IPS-18c (cell line): ENCODE measurements at regions not wholly inside any gene's neighbourhood (a gene's known extent, or its start where the extent isn't known, plus 50 kb on each side); places are given as distances from the start of the nearest gene placed in this dataset.

Source experiments
- H3K4me3 ChIP-seq: 2 replicates; pipeline ENCODE4 v1.7.0; 2013; ENCODE audit warnings: low read depth, mild to moderate bottlenecking, low read length, moderate library complexity; ENCODE audit not compliant: insufficient read depth
- H3K9me3 ChIP-seq: one replicate; pipeline ENCODE4 v1.6.1; 2013; ENCODE audit warnings: mild to moderate bottlenecking, low read length, moderate library complexity; ENCODE audit not compliant: control insufficient read depth, insufficient read depth

- Histone ChIP-seq H3K9me3 (no peaks in the 10 kb centered on the region), H3K4me3 (no peak overlapping the region)
Measured at GRCh38 chr2:58650781-58651180, 409.7 kb upstream of the FANCL start.

- Histone ChIP-seq H3K4me3 (no peak overlapping the region), H3K9me3 (no peaks in the 10 kb centered on the region)
Measured at GRCh38 chr2:58649756-58650155, 408.6 kb upstream of the FANCL start.

DNA sequence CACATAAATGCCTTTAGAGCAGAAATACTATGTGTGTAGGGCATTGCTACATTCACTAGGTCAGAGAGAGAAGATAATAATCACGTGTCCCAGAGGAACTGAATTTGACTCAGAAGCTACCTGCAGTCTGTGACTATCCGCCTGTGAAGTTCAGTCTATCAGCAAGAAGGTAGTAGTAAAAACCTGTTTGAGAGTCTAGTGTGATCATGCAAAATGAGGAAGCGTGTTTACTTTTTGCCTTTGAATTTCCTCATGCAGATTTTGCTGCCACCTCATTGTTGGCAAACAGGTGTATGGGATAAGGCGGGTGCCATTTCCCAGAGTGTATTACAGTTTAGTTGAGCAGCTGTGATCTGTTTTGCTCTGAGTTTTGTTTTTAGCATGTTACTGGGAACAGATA lies 403.9 kb upstream of the FANCL start:
- Histone ChIP-seq H3K4me3 (no peak overlapping the region), H3K9me3 (no peaks in the 10 kb centered on the region)

GRCh38 chr2:58644451-58644850 lies 403.3 kb upstream of the FANCL start:
- Histone ChIP-seq H3K9me3 (no peaks in the 10 kb centered on the region), H3K4me3 (no peak overlapping the region)

DNA sequence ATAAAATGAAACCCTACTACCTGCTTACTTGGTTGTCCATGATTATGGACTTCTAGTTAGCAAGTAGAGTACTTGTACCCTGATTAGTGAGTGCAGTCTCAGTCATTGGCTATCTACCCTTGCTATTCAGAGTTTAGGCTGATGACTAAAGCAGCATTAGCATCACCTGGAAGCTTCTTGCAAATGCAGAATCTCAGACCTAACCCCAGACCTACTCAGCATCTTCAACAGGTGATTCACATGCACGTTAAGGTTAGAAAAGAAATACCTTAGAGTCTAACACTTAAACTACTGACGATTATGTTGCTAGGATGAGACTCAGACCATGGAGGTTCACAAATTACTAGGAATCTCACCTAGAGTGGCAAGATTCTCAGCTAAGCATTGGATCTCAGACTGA lies 399.9 kb upstream of the FANCL start:
- no peaks in the 10 kb centered on the region for H3K9me3 ChIP-seq
- H3K4me3 ChIP-seq: no peak overlapping the region

DNA sequence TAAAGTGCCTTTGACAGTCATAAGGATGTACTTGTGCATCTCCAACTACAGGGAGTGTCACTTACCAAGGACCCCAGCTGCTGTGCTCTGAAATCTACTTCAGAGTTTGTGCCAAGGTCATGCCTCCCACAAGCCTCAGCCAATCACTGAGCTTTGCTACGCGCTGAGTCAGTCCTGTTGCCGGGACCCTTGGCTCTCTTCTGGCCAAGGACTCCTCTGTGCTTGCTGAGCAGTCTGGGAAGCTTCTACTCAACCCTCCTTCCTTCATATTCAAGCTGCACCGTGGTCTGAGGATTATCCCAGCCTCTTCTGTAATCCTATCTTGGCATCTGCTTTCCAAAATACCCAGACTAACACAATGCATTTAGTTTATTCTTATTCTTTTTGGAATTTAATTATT lies 398.9 kb upstream of the FANCL start:
- no peak overlapping the region for H3K4me3 ChIP-seq
- no peaks in the 10 kb centered on the region for H3K9me3 ChIP-seq

GRCh38 chr2:58638256-58638805 lies 397.2 kb upstream of the FANCL start:
- Histone ChIP-seq H3K4me3 (no peak overlapping the region), H3K9me3 (no peaks in the 10 kb centered on the region)

DNA sequence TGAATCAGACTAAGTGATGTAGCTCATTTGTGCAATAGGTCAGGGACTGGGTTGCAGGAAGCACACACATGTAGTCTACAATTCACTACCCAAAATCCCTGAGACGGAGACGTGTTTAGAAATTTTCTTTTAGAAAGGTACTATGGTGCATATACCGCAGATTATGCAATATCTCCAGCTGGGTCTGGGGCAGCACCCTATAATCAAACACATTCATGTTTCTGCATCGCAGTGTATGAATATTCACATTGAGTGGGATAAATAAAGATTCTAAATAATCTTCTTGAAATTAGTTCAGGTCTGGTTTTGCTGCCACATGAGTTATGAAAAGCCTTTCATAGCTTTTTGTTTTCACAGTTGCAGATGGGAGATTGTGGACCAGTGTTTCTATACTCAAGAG lies 395.7 kb upstream of the FANCL start:
- Histone ChIP-seq H3K4me3 (no peak overlapping the region), H3K9me3 (no peaks in the 10 kb centered on the region)

- no peaks in the 10 kb centered on the region for H3K9me3 ChIP-seq
- no peak overlapping the region for H3K4me3 ChIP-seq
Measured at GRCh38 chr2:58635801-58636375, 394.8 kb upstream of the FANCL start.

GRCh38 chr2:58634653-58635370 lies 393.7 kb upstream of the FANCL start:
- Histone ChIP-seq H3K9me3 (no peaks in the 10 kb centered on the region), H3K4me3 (no peak overlapping the region)

DNA sequence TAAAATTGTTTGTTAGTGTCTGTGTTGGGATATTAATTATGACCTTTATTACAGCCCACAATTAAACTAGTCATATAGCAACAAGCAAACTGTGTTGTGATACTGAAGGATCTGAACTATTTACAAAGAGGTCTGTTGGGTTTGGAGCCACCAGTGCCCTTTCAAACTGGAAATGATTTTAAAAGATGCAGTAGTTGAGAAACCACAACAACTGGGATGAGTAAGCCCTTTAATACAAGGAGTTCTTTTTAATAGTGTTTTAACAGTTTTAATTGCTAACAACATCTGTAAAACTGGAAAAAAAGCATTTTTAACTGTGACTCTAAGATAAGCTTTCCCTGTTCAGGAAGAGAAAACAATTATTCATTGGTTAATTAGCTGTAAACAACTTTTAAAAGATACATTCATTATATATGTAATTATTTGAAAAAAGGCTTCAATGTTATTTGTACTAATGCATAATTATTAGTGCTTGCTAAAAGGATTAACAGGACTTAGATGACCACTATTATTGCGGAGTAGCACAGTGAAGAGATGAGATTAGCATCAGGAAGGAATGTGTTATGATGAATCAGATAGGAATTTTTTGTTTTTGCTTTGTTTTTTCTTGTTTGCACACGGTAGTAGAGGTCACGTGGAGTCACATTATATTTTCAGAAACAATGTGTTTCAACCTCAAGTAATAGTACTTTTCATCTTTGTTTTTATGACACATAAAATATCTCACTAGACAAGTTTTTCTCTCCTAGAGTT lies 392.7 kb upstream of the FANCL start:
- no peak overlapping the region for H3K4me3 ChIP-seq
- H3K9me3 ChIP-seq: no peaks in the 10 kb centered on the region

DNA sequence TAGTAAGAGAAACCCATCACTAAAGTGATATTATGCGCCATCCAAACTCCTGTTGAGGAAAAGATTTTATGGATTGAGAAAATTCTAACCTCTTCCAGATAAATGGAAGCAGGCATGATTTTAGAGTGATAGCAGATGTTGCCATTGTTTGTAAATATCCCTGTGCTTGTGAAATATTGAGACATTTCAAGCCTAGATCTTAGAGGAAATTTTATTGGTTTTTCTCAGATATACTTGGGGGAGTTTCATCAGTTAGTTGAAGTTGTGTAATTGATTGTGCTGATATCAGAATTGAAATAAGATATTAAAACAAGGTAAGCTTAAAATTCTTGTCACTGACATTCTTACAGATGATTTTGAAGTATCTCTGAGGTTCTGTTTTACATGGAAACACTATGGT lies 390.9 kb upstream of the FANCL start:
- no peak overlapping the region for H3K4me3 ChIP-seq
- H3K9me3 ChIP-seq: no peaks in the 10 kb centered on the region

GRCh38 chr2:58629545-58630119 lies 388.5 kb upstream of the FANCL start:
- Histone ChIP-seq H3K4me3 (no peak overlapping the region), H3K9me3 (no peaks in the 10 kb centered on the region)

- H3K9me3 ChIP-seq: no peaks in the 10 kb centered on the region
- H3K4me3 ChIP-seq: no peak overlapping the region
Measured at GRCh38 chr2:58620896-58621295, 379.8 kb upstream of the FANCL start.

DNA sequence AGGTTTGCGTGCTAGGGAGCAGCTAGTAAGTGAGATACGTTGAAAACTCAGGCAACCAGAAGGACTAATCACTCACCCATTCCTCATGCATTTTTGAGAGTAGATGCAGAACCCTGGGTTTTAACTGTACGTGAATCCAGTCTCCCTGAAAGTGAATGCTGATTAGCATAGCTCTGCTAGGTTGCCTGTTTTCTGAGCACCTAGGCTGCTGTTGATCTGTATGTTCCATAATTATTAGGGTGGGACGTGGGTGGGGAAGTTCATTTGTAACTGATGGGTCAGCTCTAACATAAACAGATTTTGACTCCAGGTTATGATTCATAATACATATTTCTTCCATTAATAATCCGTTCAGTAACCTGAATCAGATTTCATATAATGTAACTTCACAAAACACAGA lies 379.0 kb upstream of the FANCL start:
- Histone ChIP-seq H3K9me3 (no peaks in the 10 kb centered on the region), H3K4me3 (no peak overlapping the region)

DNA sequence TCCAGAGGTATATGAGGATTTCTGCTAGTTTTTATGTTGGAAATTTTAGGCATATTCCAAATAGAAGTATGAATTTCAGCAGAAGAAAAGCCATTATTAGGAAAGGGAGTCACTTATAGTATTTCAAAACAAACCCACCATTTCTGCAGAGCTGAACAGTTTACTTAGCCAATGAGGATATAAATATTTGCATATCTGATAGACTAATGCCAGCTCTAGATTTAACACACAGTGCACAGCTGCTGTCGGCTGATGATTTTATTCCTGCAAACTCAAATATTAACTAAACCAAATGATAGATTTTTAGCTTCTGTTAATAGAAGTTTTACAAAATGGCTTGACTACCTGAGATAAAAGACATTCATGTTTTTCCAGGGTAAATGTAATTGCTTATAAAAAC lies 375.8 kb upstream of the FANCL start:
- no peak overlapping the region for H3K4me3 ChIP-seq

DNA sequence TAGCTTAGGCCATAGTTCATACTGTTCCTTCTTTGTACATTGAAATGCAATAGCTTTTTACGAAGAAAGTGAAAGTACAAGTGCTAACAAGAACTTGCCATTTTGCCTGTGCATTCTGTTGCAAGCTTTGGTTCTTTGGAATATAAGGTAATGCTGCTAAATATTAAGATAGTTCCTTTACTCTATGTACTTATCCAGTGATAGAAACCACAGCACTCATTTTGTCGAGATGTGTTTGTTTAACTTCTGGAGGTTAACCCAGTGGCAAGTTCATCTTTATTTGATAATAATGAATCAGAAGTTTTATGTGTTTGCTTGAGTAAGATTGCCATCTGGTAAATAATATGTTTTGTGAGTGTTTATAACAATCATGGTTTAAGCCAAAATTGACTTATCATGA lies 373.1 kb upstream of the FANCL start:
- H3K9me3 ChIP-seq: no peaks in the 10 kb centered on the region
- no peak overlapping the region for H3K4me3 ChIP-seq

More for the DNA sequence above, 375.8 kb upstream of the FANCL start:
- no peaks in the 10 kb centered on the region for H3K9me3 ChIP-seq

DNA sequence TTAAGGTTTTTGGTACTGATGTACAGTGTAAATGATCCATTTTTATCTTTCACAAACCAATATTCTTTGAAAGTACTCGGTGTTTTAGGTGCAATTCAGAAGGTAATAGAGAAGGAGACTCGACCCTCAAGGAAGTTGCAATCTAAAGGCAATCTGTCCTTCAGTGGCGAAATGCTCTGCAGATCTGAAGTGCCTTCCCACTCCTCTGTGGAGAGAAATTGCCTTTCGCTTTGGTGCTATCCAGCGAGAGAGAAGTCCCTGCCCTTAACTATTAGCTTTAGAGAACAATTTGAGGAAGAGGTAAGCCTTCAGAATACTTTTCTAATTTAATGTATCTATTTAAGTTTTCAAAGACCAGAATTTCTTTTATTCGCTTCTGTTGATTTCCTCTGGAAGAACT lies 371.8 kb upstream of the FANCL start:
- no peaks in the 10 kb centered on the region for H3K9me3 ChIP-seq
- no peak overlapping the region for H3K4me3 ChIP-seq
